GM19043 (cell line): ENCODE measurements at regions not wholly inside any gene's neighbourhood (a gene's known extent, or its start where the extent isn't known, plus 50 kb on each side); places are given as distances from the start of the nearest gene placed in this dataset.

Experiments used
- ATAC-seq: cut with Tn5 transposase; IDR thresholded peaks from one replicate; pipeline ENCODE4 v1.9.1; 2021; ENCODE audit warnings: low read depth; ENCODE audit not compliant: unreplicated experiment

GRCh38 chr15:61500951-61501620 lies 272.0 kb upstream of the RORA start:
- no peak for ATAC-seq

- ATAC-seq = no peak
Measured at GRCh38 chr15:61500523-61500922, 271.4 kb upstream of the RORA start.

- no peak for ATAC-seq
Measured at GRCh38 chr15:61499376-61499775, 270.3 kb upstream of the RORA start.

GRCh38 chr15:61489571-61489970 lies 260.5 kb upstream of the RORA start:
- no peak for ATAC-seq

- ATAC-seq = no peak
Measured at GRCh38 chr15:61483599-61483998, 254.5 kb upstream of the RORA start.

- ATAC-seq = no peak
Measured at GRCh38 chr15:61481886-61482285, 252.8 kb upstream of the RORA start.

GRCh38 chr15:61480863-61481262 lies 251.8 kb upstream of the RORA start:
- no peak for ATAC-seq

- no peak for ATAC-seq
Measured at GRCh38 chr15:61480295-61480694, 251.2 kb upstream of the RORA start.

GRCh38 chr15:61479613-61480012 lies 250.5 kb upstream of the RORA start:
- no peak for ATAC-seq

- no peak for ATAC-seq
Measured at GRCh38 chr15:61476741-61477140, 247.6 kb upstream of the RORA start.

- no peak for ATAC-seq
Measured at GRCh38 chr15:61474796-61475195, 245.7 kb upstream of the RORA start.

GRCh38 chr15:61467823-61468222 lies 238.7 kb upstream of the RORA start:
- no peak for ATAC-seq

GRCh38 chr15:61459785-61460707 lies 230.9 kb upstream of the RORA start:
- no peak for ATAC-seq

- ATAC-seq = no peak
Measured at GRCh38 chr15:61457050-61457733, 228.1 kb upstream of the RORA start.

- no peak for ATAC-seq
Measured at GRCh38 chr15:61449186-61449702, 220.1 kb upstream of the RORA start.

- ATAC-seq = no peak
Measured at GRCh38 chr15:61447981-61448380, 218.9 kb upstream of the RORA start.

GRCh38 chr15:61444585-61444984 lies 215.5 kb upstream of the RORA start:
- no peak for ATAC-seq

- no peak for ATAC-seq
Measured at GRCh38 chr15:61442821-61443220, 213.7 kb upstream of the RORA start.

GRCh38 chr15:61441891-61442290 lies 212.8 kb upstream of the RORA start:
- no peak for ATAC-seq

- no peak for ATAC-seq
Measured at GRCh38 chr15:61426466-61426865, 197.4 kb upstream of the RORA start.

GRCh38 chr15:61425934-61426333 lies 196.8 kb upstream of the RORA start:
- no peak for ATAC-seq
